ENCODE measurements at regions not wholly inside any gene's neighbourhood (a gene's known extent, or its start where the extent isn't known, plus 50 kb on each side); places are given as distances from the start of the nearest gene placed in this dataset.

DNA sequence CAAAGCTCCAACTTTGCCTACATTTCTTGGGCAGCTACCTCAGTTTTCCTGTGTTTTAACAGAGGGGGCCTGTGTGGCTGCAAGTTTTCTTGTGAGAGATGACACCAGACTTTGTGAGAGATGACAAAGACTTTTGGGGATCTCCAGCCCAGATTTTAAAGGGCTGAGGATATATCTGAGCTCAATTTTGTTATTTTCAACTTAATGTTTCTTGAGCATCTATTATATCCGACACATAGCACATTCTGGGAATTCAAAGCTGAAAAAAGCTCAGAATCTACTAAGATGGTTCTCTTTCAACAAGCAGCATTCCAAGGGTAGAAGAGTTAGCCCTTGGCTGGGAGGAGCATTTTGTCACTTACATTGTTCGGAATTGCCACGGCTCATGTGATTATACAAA lies 53.4 kb upstream of the PTGFRN start:
- TF ChIP-seq BHLHE40 (IDR thresholded peaks at IDR 0.05; ENCODE audit: borderline replicate concordance) (no peak), ZNF384 (IDR thresholded peaks at IDR 0.05) (no peak), HDGF (IDR thresholded peaks at IDR 0.05; ENCODE audit: borderline replicate concordance) (no peak), ARNT (IDR thresholded peaks at IDR 0.05) (no peak), SUZ12 (IDR thresholded peaks at IDR 0.05) (no peak), FOXM1 (IDR thresholded peaks at IDR 0.05; ENCODE audit: borderline replicate concordance) (no peak), SP1 (IDR thresholded peaks at IDR 0.05) (no peak), NFRKB (IDR thresholded peaks at IDR 0.05) (no peak), ELF4 (IDR thresholded peaks at IDR 0.05) (no peak), LEF1 (IDR thresholded peaks at IDR 0.05; ENCODE audit: borderline replicate concordance) (no peak), FOXA1 (IDR thresholded peaks at IDR 0.05) (no peak)

Data from HEK293T (cell line).